ENCODE measurements at regions not wholly inside any gene's neighbourhood (a gene's known extent, or its start where the extent isn't known, plus 50 kb on each side); places are given as distances from the start of the nearest gene placed in this dataset.

GRCh38 chr3:74303711-74304110 lies 310.7 kb downstream of the CNTN3 start:
- Mint-ChIP-seq H3K9me3 (peaks cover 5% of the 10 kb centered on the region), H3K4me1 (no peaks in the 10 kb centered on the region), H3K4me3 (no peak overlapping the region), H3K27me3 (no peaks in the 10 kb centered on the region), H3K36me3 (ENCODE audit: low read depth) (no peaks in the 10 kb centered on the region), H3K27ac (no peak overlapping the region)
- ChIA-PET POLR2A (no interaction called here), CTCF (no interaction called here)
- DNase-seq (no peak), ATAC-seq (ENCODE audit: low read depth) (no peak)
- intact Hi-C loops (cut with micrococcal nuclease), result no loop called here
- TF ChIP-seq, protein P1, sequence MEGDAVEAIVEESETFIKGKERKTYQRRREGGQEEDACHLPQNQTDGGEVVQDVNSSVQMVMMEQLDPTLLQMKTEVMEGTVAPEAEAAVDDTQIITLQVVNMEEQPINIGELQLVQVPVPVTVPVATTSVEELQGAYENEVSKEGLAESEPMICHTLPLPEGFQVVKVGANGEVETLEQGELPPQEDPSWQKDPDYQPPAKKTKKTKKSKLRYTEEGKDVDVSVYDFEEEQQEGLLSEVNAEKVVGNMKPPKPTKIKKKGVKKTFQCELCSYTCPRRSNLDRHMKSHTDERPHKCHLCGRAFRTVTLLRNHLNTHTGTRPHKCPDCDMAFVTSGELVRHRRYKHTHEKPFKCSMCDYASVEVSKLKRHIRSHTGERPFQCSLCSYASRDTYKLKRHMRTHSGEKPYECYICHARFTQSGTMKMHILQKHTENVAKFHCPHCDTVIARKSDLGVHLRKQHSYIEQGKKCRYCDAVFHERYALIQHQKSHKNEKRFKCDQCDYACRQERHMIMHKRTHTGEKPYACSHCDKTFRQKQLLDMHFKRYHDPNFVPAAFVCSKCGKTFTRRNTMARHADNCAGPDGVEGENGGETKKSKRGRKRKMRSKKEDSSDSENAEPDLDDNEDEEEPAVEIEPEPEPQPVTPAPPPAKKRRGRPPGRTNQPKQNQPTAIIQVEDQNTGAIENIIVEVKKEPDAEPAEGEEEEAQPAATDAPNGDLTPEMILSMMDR (IDR thresholded peaks at IDR 0.05), result no peak

GRCh38 chr3:74302969-74303368 lies 311.5 kb downstream of the CNTN3 start:
- POLR2A ChIA-PET, result no interaction called here
- CTCF ChIA-PET, result no interaction called here
- TF ChIP-seq, protein P1 (IDR thresholded peaks at IDR 0.05), result no peak
- intact Hi-C loops (cut with micrococcal nuclease), result no loop called here
- Mint-ChIP-seq H3K27ac (no peak overlapping the region), H3K27me3 (no peaks in the 10 kb centered on the region), H3K4me1 (no peaks in the 10 kb centered on the region), H3K9me3 (peaks cover 5% of the 10 kb centered on the region), H3K4me3 (no peak overlapping the region), H3K36me3 (ENCODE audit: low read depth) (no peaks in the 10 kb centered on the region)
- DNase-seq (no peak), ATAC-seq (ENCODE audit: low read depth) (no peak)

DNA sequence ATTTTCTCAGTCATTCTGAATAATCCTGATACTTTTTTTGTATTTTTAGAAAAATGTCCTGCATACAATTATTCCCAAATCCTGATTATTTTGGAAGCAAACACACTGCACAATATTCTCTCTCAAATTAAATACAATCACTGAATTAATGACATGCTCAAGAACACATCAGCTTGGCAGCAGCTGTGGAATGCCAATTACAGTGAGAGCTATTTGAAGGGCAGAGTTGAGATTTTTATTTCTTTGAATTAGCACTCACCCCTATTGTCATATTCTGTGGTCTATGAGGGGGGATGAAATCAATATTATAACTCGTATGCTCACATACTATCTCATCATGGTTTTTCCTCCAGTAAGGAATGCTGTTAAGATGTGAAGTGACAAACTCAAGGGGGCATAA lies 312.2 kb downstream of the CNTN3 start:
- Mint-ChIP-seq H3K4me1 (no peaks in the 10 kb centered on the region), H3K9me3 (peaks cover 5% of the 10 kb centered on the region), H3K4me3 (no peak overlapping the region), H3K27ac (no peak overlapping the region), H3K27me3 (no peaks in the 10 kb centered on the region), H3K36me3 (ENCODE audit: low read depth) (no peaks in the 10 kb centered on the region)
- POLR2A ChIA-PET, result no interaction called here
- CTCF ChIA-PET, result no interaction called here
- intact Hi-C loops (cut with micrococcal nuclease), result no loop called here
- TF ChIP-seq, protein P1 (IDR thresholded peaks at IDR 0.05), result no peak
- no peak for ATAC-seq (ENCODE audit: low read depth)
- DNase-seq, result no peak

GRCh38 chr3:74301056-74301455 lies 313.4 kb downstream of the CNTN3 start:
- Mint-ChIP-seq H3K27ac (no peak overlapping the region), H3K27me3 (no peaks in the 10 kb centered on the region), H3K4me3 (no peak overlapping the region), H3K36me3 (ENCODE audit: low read depth) (no peaks in the 10 kb centered on the region), H3K9me3 (peaks cover 7% of the 10 kb centered on the region), H3K4me1 (no peaks in the 10 kb centered on the region)
- TF ChIP-seq, protein P1 (IDR thresholded peaks at IDR 0.05), result no peak
- no peak for ATAC-seq (ENCODE audit: low read depth)
- DNase-seq, result no peak
- intact Hi-C loops (cut with micrococcal nuclease), result no loop called here
- ChIA-PET CTCF (no interaction called here), POLR2A (no interaction called here)

- H3K9me3 Mint-ChIP-seq, result peaks cover 12% of the 10 kb centered on the region
- POLR2A ChIA-PET, result no interaction called here
Measured at GRCh38 chr3:74295479-74295878, 319.0 kb downstream of the CNTN3 start.

More at GRCh38 chr3:74295479-74295878, 319.0 kb downstream of the CNTN3 start:
- H3K4me3 Mint-ChIP-seq, result no peak overlapping the region
- H3K36me3 Mint-ChIP-seq (ENCODE audit: low read depth), result no peaks in the 10 kb centered on the region
- TF ChIP-seq, protein P1 (IDR thresholded peaks at IDR 0.05), result no peak
- H3K4me1 Mint-ChIP-seq, result no peaks in the 10 kb centered on the region
- DNase-seq (no peak), ATAC-seq (ENCODE audit: low read depth) (no peak)
- CTCF ChIA-PET, result no interaction called here
- intact Hi-C loops (cut with micrococcal nuclease), result no loop called here
- H3K27ac Mint-ChIP-seq, result no peak overlapping the region
- no peaks in the 10 kb centered on the region for H3K27me3 Mint-ChIP-seq

Data from activated B cell treated with CpG ODN at 0.5 μM for 24 hours (primary cell).